ENCODE measurements at regions not wholly inside any gene's neighbourhood (a gene's known extent, or its start where the extent isn't known, plus 50 kb on each side); places are given as distances from the start of the nearest gene placed in this dataset.

- CTCF ChIA-PET, result no interaction called here
- no peak for ATAC-seq (ENCODE audit: poor library complexity)
- H3K4me3 Mint-ChIP-seq, result no peak overlapping the region
Measured at GRCh38 chr7:27424749-27425148, 182.1 kb downstream of the EVX1 start.

GRCh38 chr7:27427416-27427815 is 184.8 kb downstream of the EVX1 start:
- Mint-ChIP-seq H3K9me3 (no peaks in the 10 kb centered on the region), H3K4me3 (no peak overlapping the region), H3K36me3 (ENCODE audit: low read depth) (no peaks in the 10 kb centered on the region), H3K4me1 (ENCODE audit: low read depth) (no peaks in the 10 kb centered on the region), H3K27ac (no peak overlapping the region), H3K27me3 (peaks cover 29% of the 10 kb centered on the region)
- Histone ChIP-seq H3K4me1 (ENCODE audit: insufficient read depth, low read length) (no peaks in the 10 kb centered on the region), H3K4me3 (ENCODE audit: low read length) (no peak overlapping the region), H3K36me3 (ENCODE audit: insufficient read depth, low read length) (no peaks in the 10 kb centered on the region), H3K9me3 (ENCODE audit: control insufficient read depth in 1 of 2, insufficient read depth in 1 of 2, low read length in 2 of 2) (no peaks in the 10 kb centered on the region), H3K27ac (ENCODE audit: low read depth in 1 of 2, low read length in 2 of 2) (no peak overlapping the region), H3K27me3 (ENCODE audit: control insufficient read depth in 1 of 2, insufficient read depth in 2 of 2, low read length in 2 of 2) (peaks cover 0 to 5% of the 10 kb centered on the region in 2 experiments)
- no peak for TF ChIP-seq CTCF (IDR thresholded peaks at IDR 0.05)
- ATAC-seq (ENCODE audit: poor library complexity) (no peak), DNase-seq (no peak)
- CTCF ChIA-PET, result no interaction called here
- POLR2A ChIA-PET, result no interaction called here
- intact Hi-C loops (cut with DNase I, micrococcal nuclease), result no loop called here

More at GRCh38 chr7:27424749-27425148, 182.1 kb downstream of the EVX1 start:
- Mint-ChIP-seq H3K9me3 (no peaks in the 10 kb centered on the region), H3K4me1 (ENCODE audit: low read depth) (no peaks in the 10 kb centered on the region), H3K27me3 (peaks cover 18% of the 10 kb centered on the region), H3K36me3 (ENCODE audit: low read depth) (no peaks in the 10 kb centered on the region), H3K27ac (no peak overlapping the region)
- no peak for TF ChIP-seq CTCF (IDR thresholded peaks at IDR 0.05)
- POLR2A ChIA-PET, result no interaction called here
- H3K36me3 ChIP-seq (ENCODE audit: insufficient read depth, low read length), result no peaks in the 10 kb centered on the region
- no peak overlapping the region for H3K4me3 ChIP-seq (ENCODE audit: low read length)
- DNase-seq, result no peak
- H3K27ac ChIP-seq (ENCODE audit: low read depth in 1 of 2, low read length in 2 of 2), result no peak overlapping the region
- no peaks in the 10 kb centered on the region for H3K4me1 ChIP-seq (ENCODE audit: insufficient read depth, low read length)
- no peaks in the 10 kb centered on the region for H3K27me3 ChIP-seq (ENCODE audit: control insufficient read depth in 1 of 2, insufficient read depth in 2 of 2, low read length in 2 of 2)
- intact Hi-C loops (cut with DNase I, micrococcal nuclease), result no loop called here
- H3K9me3 ChIP-seq (ENCODE audit: control insufficient read depth in 1 of 2, insufficient read depth in 1 of 2, low read length in 2 of 2), result no peaks in the 10 kb centered on the region

- Histone ChIP-seq H3K27ac (ENCODE audit: low read depth in 1 of 2, low read length in 2 of 2) (no peak overlapping the region), H3K4me3 (ENCODE audit: low read length) (no peak overlapping the region), H3K27me3 (ENCODE audit: control insufficient read depth in 1 of 2, insufficient read depth in 2 of 2, low read length in 2 of 2) (peaks cover under 1 to 5% of the 10 kb centered on the region in 2 experiments), H3K4me1 (ENCODE audit: insufficient read depth, low read length) (no peaks in the 10 kb centered on the region), H3K9me3 (ENCODE audit: control insufficient read depth in 1 of 2, insufficient read depth in 1 of 2, low read length in 2 of 2) (no peaks in the 10 kb centered on the region), H3K36me3 (ENCODE audit: insufficient read depth, low read length) (no peaks in the 10 kb centered on the region)
- ChIA-PET POLR2A (no interaction called here), CTCF (no interaction called here)
- no peak overlapping the region for H3K4me3 Mint-ChIP-seq
- DNase-seq, result no peak
- H3K9me3 Mint-ChIP-seq, result no peaks in the 10 kb centered on the region
- peaks cover 31% of the 10 kb centered on the region for H3K27me3 Mint-ChIP-seq
- no peaks in the 10 kb centered on the region for H3K36me3 Mint-ChIP-seq (ENCODE audit: low read depth)
- H3K27ac Mint-ChIP-seq, result no peak overlapping the region
- intact Hi-C loops (cut with DNase I, micrococcal nuclease), result loop anchor here in 1 of 2 experiments (10.0 kb wide), 1 partner anchor 55 kb away; no protein-coding TSS in a partner anchor
- TF ChIP-seq CTCF (IDR thresholded peaks at IDR 0.05), result no peak
- H3K4me1 Mint-ChIP-seq (ENCODE audit: low read depth), result no peaks in the 10 kb centered on the region
- no peak for ATAC-seq (ENCODE audit: poor library complexity)
Measured at GRCh38 chr7:27430105-27430504, 187.5 kb downstream of the EVX1 start.
